T-helper 1 cell treated with Interleukin-12 subunit alpha and Interleukin-12 subunit beta and Interleukin-4 antibody, amounts not matched to agents 30 μg/mL and 1 μg/mL, for 36 hours (primary cell): ENCODE measurements at regions not wholly inside any gene's neighbourhood (a gene's known extent, or its start where the extent isn't known, plus 50 kb on each side); places are given as distances from the start of the nearest gene placed in this dataset.

ENCODE experiments used
- H3K27ac Mint-ChIP-seq: one replicate; pipeline ENCODE4 v1.8.0; 2021; ENCODE audit warnings: mild to moderate bottlenecking, mixed read lengths
- H3K27me3 Mint-ChIP-seq: one replicate; pipeline ENCODE4 v1.8.0; 2021; ENCODE audit warnings: low read depth, mixed read lengths
- H3K36me3 Mint-ChIP-seq: one replicate; pipeline ENCODE4 v1.8.0; 2021; ENCODE audit warnings: low read depth, mixed read lengths
- H3K4me1 Mint-ChIP-seq: one replicate; pipeline ENCODE4 v1.8.0; 2021; ENCODE audit warnings: low read depth, mixed read lengths
- H3K4me3 Mint-ChIP-seq: one replicate; pipeline ENCODE4 v1.8.0; 2021; ENCODE audit warnings: mild to moderate bottlenecking, moderate library complexity, mixed read lengths
- H3K9me3 Mint-ChIP-seq: one replicate; pipeline ENCODE4 v1.8.0; 2021; ENCODE audit warnings: mixed read lengths

- H3K27me3 Mint-ChIP-seq: no peaks in the 10 kb centered on the region
- H3K27ac Mint-ChIP-seq: no peak overlapping the region
- no peak overlapping the region for H3K4me3 Mint-ChIP-seq
- H3K36me3 Mint-ChIP-seq: no peaks in the 10 kb centered on the region
- no peaks in the 10 kb centered on the region for H3K4me1 Mint-ChIP-seq
- H3K9me3 Mint-ChIP-seq: no peaks in the 10 kb centered on the region
Observed at GRCh38 chr10:9470581-9470980, 1416.1 kb downstream of the GATA3 start.

- H3K9me3 Mint-ChIP-seq: no peaks in the 10 kb centered on the region
- no peak overlapping the region for H3K4me3 Mint-ChIP-seq
- H3K4me1 Mint-ChIP-seq: no peaks in the 10 kb centered on the region
- H3K36me3 Mint-ChIP-seq: no peaks in the 10 kb centered on the region
- no peak overlapping the region for H3K27ac Mint-ChIP-seq
- H3K27me3 Mint-ChIP-seq: no peaks in the 10 kb centered on the region
Observed at GRCh38 chr10:9501944-9502343, 1447.5 kb downstream of the GATA3 start.

- no peaks in the 10 kb centered on the region for H3K4me1 Mint-ChIP-seq
- H3K9me3 Mint-ChIP-seq: no peaks in the 10 kb centered on the region
- H3K36me3 Mint-ChIP-seq: no peaks in the 10 kb centered on the region
- no peaks in the 10 kb centered on the region for H3K27me3 Mint-ChIP-seq
- H3K4me3 Mint-ChIP-seq: no peak overlapping the region
- no peak overlapping the region for H3K27ac Mint-ChIP-seq
Observed at GRCh38 chr10:9504227-9504626, 1449.7 kb downstream of the GATA3 start.

GRCh38 chr10:9505546-9505945 is 1451.1 kb downstream of the GATA3 start:
- H3K36me3 Mint-ChIP-seq: no peaks in the 10 kb centered on the region
- H3K4me3 Mint-ChIP-seq: no peak overlapping the region
- no peaks in the 10 kb centered on the region for H3K4me1 Mint-ChIP-seq
- no peak overlapping the region for H3K27ac Mint-ChIP-seq
- H3K27me3 Mint-ChIP-seq: no peaks in the 10 kb centered on the region
- no peaks in the 10 kb centered on the region for H3K9me3 Mint-ChIP-seq

GRCh38 chr10:9508606-9509005 is 1454.1 kb downstream of the GATA3 start:
- no peak overlapping the region for H3K27ac Mint-ChIP-seq
- H3K9me3 Mint-ChIP-seq: no peaks in the 10 kb centered on the region
- no peaks in the 10 kb centered on the region for H3K4me1 Mint-ChIP-seq
- no peaks in the 10 kb centered on the region for H3K27me3 Mint-ChIP-seq
- no peaks in the 10 kb centered on the region for H3K36me3 Mint-ChIP-seq
- no peak overlapping the region for H3K4me3 Mint-ChIP-seq

- H3K27me3 Mint-ChIP-seq: no peaks in the 10 kb centered on the region
- no peak overlapping the region for H3K27ac Mint-ChIP-seq
- H3K36me3 Mint-ChIP-seq: no peaks in the 10 kb centered on the region
- H3K9me3 Mint-ChIP-seq: no peaks in the 10 kb centered on the region
- H3K4me1 Mint-ChIP-seq: no peaks in the 10 kb centered on the region
- H3K4me3 Mint-ChIP-seq: no peak overlapping the region
Observed at GRCh38 chr10:9510626-9511025, 1456.1 kb downstream of the GATA3 start.

- no peak overlapping the region for H3K4me3 Mint-ChIP-seq
- H3K27me3 Mint-ChIP-seq: no peaks in the 10 kb centered on the region
- no peak overlapping the region for H3K27ac Mint-ChIP-seq
- H3K36me3 Mint-ChIP-seq: no peaks in the 10 kb centered on the region
- H3K4me1 Mint-ChIP-seq: no peaks in the 10 kb centered on the region
- peaks cover 5% of the 10 kb centered on the region for H3K9me3 Mint-ChIP-seq
Observed at GRCh38 chr10:9515922-9516321, 1461.4 kb downstream of the GATA3 start.

- no peaks in the 10 kb centered on the region for H3K27me3 Mint-ChIP-seq
- H3K4me3 Mint-ChIP-seq: no peak overlapping the region
- no peaks in the 10 kb centered on the region for H3K36me3 Mint-ChIP-seq
- H3K9me3 Mint-ChIP-seq: no peaks in the 10 kb centered on the region
- H3K27ac Mint-ChIP-seq: no peak overlapping the region
- no peaks in the 10 kb centered on the region for H3K4me1 Mint-ChIP-seq
Observed at GRCh38 chr10:9535744-9536143, 1481.3 kb downstream of the GATA3 start.

GRCh38 chr10:9545073-9545472 is 1472.6 kb upstream of the CELF2 start:
- Mint-ChIP-seq H3K27me3 (no peaks in the 10 kb centered on the region), H3K4me3 (no peak overlapping the region), H3K4me1 (no peaks in the 10 kb centered on the region), H3K9me3 (no peaks in the 10 kb centered on the region), H3K36me3 (no peaks in the 10 kb centered on the region), H3K27ac (no peak overlapping the region)

GRCh38 chr10:9547936-9548904 is 1469.5 kb upstream of the CELF2 start:
- Mint-ChIP-seq H3K9me3 (no peaks in the 10 kb centered on the region), H3K36me3 (no peaks in the 10 kb centered on the region), H3K27ac (no peak overlapping the region), H3K4me1 (no peaks in the 10 kb centered on the region), H3K27me3 (no peaks in the 10 kb centered on the region), H3K4me3 (no peak overlapping the region)

GRCh38 chr10:9550810-9551209 is 1466.9 kb upstream of the CELF2 start:
- H3K36me3 Mint-ChIP-seq: no peaks in the 10 kb centered on the region
- no peak overlapping the region for H3K27ac Mint-ChIP-seq
- H3K4me3 Mint-ChIP-seq: no peak overlapping the region
- no peaks in the 10 kb centered on the region for H3K4me1 Mint-ChIP-seq
- H3K9me3 Mint-ChIP-seq: no peaks in the 10 kb centered on the region
- no peaks in the 10 kb centered on the region for H3K27me3 Mint-ChIP-seq

- Mint-ChIP-seq H3K36me3 (no peaks in the 10 kb centered on the region), H3K4me3 (no peak overlapping the region), H3K27ac (no peak overlapping the region), H3K27me3 (no peaks in the 10 kb centered on the region), H3K9me3 (no peaks in the 10 kb centered on the region), H3K4me1 (no peaks in the 10 kb centered on the region)
Observed at GRCh38 chr10:9554321-9554720, 1463.4 kb upstream of the CELF2 start.

GRCh38 chr10:9560976-9561375 is 1456.7 kb upstream of the CELF2 start:
- no peaks in the 10 kb centered on the region for H3K4me1 Mint-ChIP-seq
- no peaks in the 10 kb centered on the region for H3K27me3 Mint-ChIP-seq
- H3K27ac Mint-ChIP-seq: no peak overlapping the region
- H3K36me3 Mint-ChIP-seq: no peaks in the 10 kb centered on the region
- H3K9me3 Mint-ChIP-seq: no peaks in the 10 kb centered on the region
- H3K4me3 Mint-ChIP-seq: no peak overlapping the region

GRCh38 chr10:9561821-9562505 is 1455.7 kb upstream of the CELF2 start:
- no peak overlapping the region for H3K27ac Mint-ChIP-seq
- H3K4me1 Mint-ChIP-seq: no peaks in the 10 kb centered on the region
- H3K27me3 Mint-ChIP-seq: no peaks in the 10 kb centered on the region
- no peaks in the 10 kb centered on the region for H3K36me3 Mint-ChIP-seq
- no peak overlapping the region for H3K4me3 Mint-ChIP-seq
- H3K9me3 Mint-ChIP-seq: no peaks in the 10 kb centered on the region

- Mint-ChIP-seq H3K4me1 (no peaks in the 10 kb centered on the region), H3K9me3 (no peaks in the 10 kb centered on the region), H3K27me3 (no peaks in the 10 kb centered on the region), H3K36me3 (no peaks in the 10 kb centered on the region), H3K27ac (no peak overlapping the region), H3K4me3 (no peak overlapping the region)
Observed at GRCh38 chr10:9577746-9578145, 1439.9 kb upstream of the CELF2 start.
